Testis (tissue), 2 donors: ENCODE measurements at regions not wholly inside any gene's neighbourhood (a gene's known extent, or its start where the extent isn't known, plus 50 kb on each side); places are given as distances from the start of the nearest gene placed in this dataset.

Source experiments
- POLR2A ChIP-seq: fragments of 450-650 bp; IDR thresholded peaks from one replicate; pipeline ENCODE4 v1.6.1; 2017; ENCODE audit warnings: antibody characterized with exemption, mild to moderate bottlenecking, moderate library complexity
- TF ChIP-seq, protein P1 (sequence below), 3 experiments: fragments of 450-650 bp in 2 of 3; fragments of 200-600 bp in 1 of 3; sonication (generic) in 1 of 3; IDR thresholded peaks; one replicate each; pipeline ENCODE4 v1.5.1; 2016 to 2019; ENCODE audit warnings: antibody characterized with exemption in 3 of 3, mild to moderate bottlenecking in 2 of 3, moderate library complexity in 1 of 3

GRCh38 chr3:90180096-90180495 is 1072.7 kb downstream of the EPHA3 start:
- TF ChIP-seq, protein P1, sequence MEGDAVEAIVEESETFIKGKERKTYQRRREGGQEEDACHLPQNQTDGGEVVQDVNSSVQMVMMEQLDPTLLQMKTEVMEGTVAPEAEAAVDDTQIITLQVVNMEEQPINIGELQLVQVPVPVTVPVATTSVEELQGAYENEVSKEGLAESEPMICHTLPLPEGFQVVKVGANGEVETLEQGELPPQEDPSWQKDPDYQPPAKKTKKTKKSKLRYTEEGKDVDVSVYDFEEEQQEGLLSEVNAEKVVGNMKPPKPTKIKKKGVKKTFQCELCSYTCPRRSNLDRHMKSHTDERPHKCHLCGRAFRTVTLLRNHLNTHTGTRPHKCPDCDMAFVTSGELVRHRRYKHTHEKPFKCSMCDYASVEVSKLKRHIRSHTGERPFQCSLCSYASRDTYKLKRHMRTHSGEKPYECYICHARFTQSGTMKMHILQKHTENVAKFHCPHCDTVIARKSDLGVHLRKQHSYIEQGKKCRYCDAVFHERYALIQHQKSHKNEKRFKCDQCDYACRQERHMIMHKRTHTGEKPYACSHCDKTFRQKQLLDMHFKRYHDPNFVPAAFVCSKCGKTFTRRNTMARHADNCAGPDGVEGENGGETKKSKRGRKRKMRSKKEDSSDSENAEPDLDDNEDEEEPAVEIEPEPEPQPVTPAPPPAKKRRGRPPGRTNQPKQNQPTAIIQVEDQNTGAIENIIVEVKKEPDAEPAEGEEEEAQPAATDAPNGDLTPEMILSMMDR (IDR thresholded peaks at IDR 0.05): no peak
- TF ChIP-seq POLR2A: no peak
